Stomach (tissue), 8 donors: ENCODE measurements at regions not wholly inside any gene's neighbourhood (a gene's known extent, or its start where the extent isn't known, plus 50 kb on each side); places are given as distances from the start of the nearest gene placed in this dataset.
A peak's percentile ranks its signal among the peaks of the same experiment; 100 is the strongest.

Experiments used
- DNase-seq, 2 donors: peaks; one replicate each; pipeline versions ENCODE4 v3.0.0 to v3.0.0-alpha.2; 2013 to 2019
- H3K27ac ChIP-seq, 5 donors: fragments of 200-600 bp in 4 of 5; sonication (generic) in 4 of 5; one replicate each; pipeline ENCODE4 v1.5.1; 2013 to 2019; ENCODE audit warnings: mild to moderate bottlenecking in 1 of 5, moderate library complexity in 1 of 5
- H3K27me3 ChIP-seq, 3 donors: fragments of 200-600 bp; sonication (generic); one replicate each; pipeline ENCODE4 v1.5.1; 2017 to 2019; ENCODE audit warnings: mixed run types in 1 of 3
- H3K36me3 ChIP-seq, 4 donors: fragments of 200-600 bp; sonication (generic); 1 replicate in 3 of 4; 2 replicates in 1 of 4; pipeline ENCODE4 v1.5.1; 2016 to 2019
- H3K4me1 ChIP-seq, 4 donors: fragments of 200-600 bp; sonication (generic); one replicate each; pipeline ENCODE4 v1.5.1; 2016 to 2019
- H3K4me3 ChIP-seq, 4 donors: fragments of 200-600 bp; sonication (generic) in 3 of 4; one replicate each; pipeline ENCODE4 v1.5.1; 2016 to 2019; ENCODE audit warnings: mild to moderate bottlenecking in 1 of 4
- H3K9me3 ChIP-seq, 4 donors: fragments of 200-600 bp; sonication (generic); one replicate each; pipeline ENCODE4 v1.5.1; 2016 to 2019
- EP300 ChIP-seq: sonication (generic); formaldehyde crosslinking; IDR thresholded peaks from one replicate; pipeline ENCODE4 v1.6.1; 2017; ENCODE audit warnings: antibody characterized with exemption
- POLR2A ChIP-seq, 4 donors: fragments of 450-650 bp; IDR thresholded peaks; one replicate each; pipeline ENCODE4 v1.6.1; 2016; ENCODE audit warnings: antibody characterized with exemption in 4 of 4, control low read depth in 2 of 4, mild to moderate bottlenecking in 1 of 4, moderate library complexity in 1 of 4
- POLR2AphosphoS5 ChIP-seq, 3 donors: sonication (generic); formaldehyde crosslinking; IDR thresholded peaks; one replicate each; pipeline ENCODE4 v1.6.1; 2016; ENCODE audit warnings: antibody characterized with exemption in 3 of 3
- WGBS, 5 donors: extraction: QIAGEN DNeasy Blood & Tissue Kit in 3 of 5; methylation state at CpG; one replicate each; pipeline versions ENCODE4 v1.1.5 to v1.1.7; 2013 to 2018; 5-methylcytosine and 5-hydroxymethylcytosine counted together
- intact Hi-C: fragments of 100-400 bp; cut with DNase I; formaldehyde crosslinking; loops from one replicate; pipeline ENCODE4 v1.15.1; 2023; ENCODE audit warnings: low total_unique reads
- TF ChIP-seq, protein P1 (sequence below), 7 experiments: fragments of 450-650 bp in 4 of 7; fragments of 200-600 bp in 3 of 7; sonication (generic) in 3 of 7; IDR thresholded peaks; one replicate each; pipeline ENCODE4 v1.5.1; 2016 to 2019; ENCODE audit warnings: antibody characterized with exemption in 7 of 7, control low read depth in 2 of 7, mild to moderate bottlenecking in 1 of 7
- donor health status: healthy with polysubstance abuse.
- donor health status: Bipolar disorder and iron deficiency.
- donor health status: healthy.

DNA sequence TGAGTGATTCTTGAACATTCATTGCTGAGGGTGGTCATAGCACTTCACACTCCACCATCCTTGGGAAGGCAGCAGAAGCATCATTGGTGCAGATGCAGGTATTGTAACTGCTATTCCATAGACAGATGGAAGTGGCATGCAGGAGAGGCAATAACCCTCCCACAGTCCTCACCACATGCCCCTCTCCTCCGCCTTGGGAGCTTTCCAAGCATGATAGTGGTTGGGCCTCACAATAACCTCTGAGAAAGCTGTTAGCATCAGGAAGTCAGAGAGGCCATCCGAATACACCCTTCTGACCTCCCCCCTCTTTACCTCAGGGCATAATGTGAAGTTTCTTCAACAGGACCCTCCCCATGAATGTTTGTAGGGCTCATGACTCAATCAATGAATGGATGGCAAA lies 177.9 kb downstream of the KATNAL1 start:
- Histone ChIP-seq H3K4me1 (peaks cover 42 to 65% (median 51%) of the 10 kb centered on the region in 4 donors), H3K27ac (no peak overlapping the region), H3K36me3 (no peaks in the 10 kb centered on the region), H3K9me3 (no peaks in the 10 kb centered on the region), H3K4me3 (no peak overlapping the region), H3K27me3 (no peaks in the 10 kb centered on the region)
- TF ChIP-seq, protein P1, sequence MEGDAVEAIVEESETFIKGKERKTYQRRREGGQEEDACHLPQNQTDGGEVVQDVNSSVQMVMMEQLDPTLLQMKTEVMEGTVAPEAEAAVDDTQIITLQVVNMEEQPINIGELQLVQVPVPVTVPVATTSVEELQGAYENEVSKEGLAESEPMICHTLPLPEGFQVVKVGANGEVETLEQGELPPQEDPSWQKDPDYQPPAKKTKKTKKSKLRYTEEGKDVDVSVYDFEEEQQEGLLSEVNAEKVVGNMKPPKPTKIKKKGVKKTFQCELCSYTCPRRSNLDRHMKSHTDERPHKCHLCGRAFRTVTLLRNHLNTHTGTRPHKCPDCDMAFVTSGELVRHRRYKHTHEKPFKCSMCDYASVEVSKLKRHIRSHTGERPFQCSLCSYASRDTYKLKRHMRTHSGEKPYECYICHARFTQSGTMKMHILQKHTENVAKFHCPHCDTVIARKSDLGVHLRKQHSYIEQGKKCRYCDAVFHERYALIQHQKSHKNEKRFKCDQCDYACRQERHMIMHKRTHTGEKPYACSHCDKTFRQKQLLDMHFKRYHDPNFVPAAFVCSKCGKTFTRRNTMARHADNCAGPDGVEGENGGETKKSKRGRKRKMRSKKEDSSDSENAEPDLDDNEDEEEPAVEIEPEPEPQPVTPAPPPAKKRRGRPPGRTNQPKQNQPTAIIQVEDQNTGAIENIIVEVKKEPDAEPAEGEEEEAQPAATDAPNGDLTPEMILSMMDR (IDR thresholded peaks at IDR 0.05), result no peak
- 92 to 100% (median 96%) methylated on average over 2 of the region's 2 CpGs for WGBS, 5 donors
- DNase-seq, result no peak
- intact Hi-C loops, result no loop called here

DNA sequence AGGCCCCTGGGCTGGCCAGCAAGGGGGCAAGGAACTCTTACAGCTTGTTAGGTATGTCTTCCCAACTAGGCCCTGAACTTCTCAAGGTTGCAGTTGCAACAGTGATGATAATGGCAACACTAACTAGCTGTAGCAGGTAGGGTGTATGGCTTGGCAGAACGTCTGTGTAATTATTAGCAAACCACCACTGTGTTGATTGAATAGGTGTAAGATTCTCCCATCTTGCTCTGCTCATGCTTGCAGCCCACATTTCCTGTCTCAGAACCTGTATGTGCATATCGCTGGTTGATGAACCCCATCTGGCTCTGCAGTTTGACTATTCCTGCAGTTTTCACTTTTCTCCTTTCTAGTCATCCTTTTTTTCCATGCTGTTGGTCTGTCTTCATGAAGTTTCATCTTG lies 178.8 kb downstream of the KATNAL1 start:
- DNase-seq, result no peak
- H3K36me3 ChIP-seq, result no peaks in the 10 kb centered on the region
- peak overlapping the region in 1 of 5 donors; percentile 76 for H3K27ac ChIP-seq
- H3K27me3 ChIP-seq, result no peaks in the 10 kb centered on the region
- intact Hi-C loops, result no loop called here
- 54 to 80% (median 62%) methylated on average over 2 of the region's 2 CpGs for WGBS, 5 donors
- no peak for TF ChIP-seq POLR2A (IDR thresholded peaks at IDR 0.05)
- TF ChIP-seq POLR2AphosphoS5 (IDR thresholded peaks at IDR 0.05), result no peak
- no peak for TF ChIP-seq EP300
- TF ChIP-seq, protein P1 (IDR thresholded peaks at IDR 0.05), result no peak
- H3K4me1 ChIP-seq, result peaks cover 38 to 60% (median 49%) of the 10 kb centered on the region in 4 donors
- H3K4me3 ChIP-seq, result no peak overlapping the region
- H3K9me3 ChIP-seq, result no peaks in the 10 kb centered on the region

DNA sequence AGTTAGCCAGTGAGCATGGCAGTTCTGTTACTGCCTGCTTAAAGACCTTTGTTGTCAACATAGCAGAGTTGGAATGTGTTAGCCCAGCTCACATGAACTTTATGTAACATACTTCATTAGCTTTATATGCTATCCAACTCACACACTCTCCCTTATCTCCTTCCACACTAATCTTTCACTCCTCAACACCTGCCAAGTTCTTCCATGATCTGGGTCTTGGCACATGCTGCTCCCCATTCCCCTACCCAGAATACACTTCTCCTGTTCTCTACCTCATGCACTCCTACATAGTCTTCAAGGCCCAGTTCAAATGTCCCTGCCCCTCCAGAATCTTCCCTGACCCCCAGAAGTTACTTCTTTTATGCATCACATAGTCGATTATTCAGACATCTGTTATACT lies 179.3 kb downstream of the KATNAL1 start:
- H3K4me1 ChIP-seq, result peaks cover 33 to 55% (median 44%) of the 10 kb centered on the region in 4 donors
- intact Hi-C loops, result no loop called here
- no peak overlapping the region for H3K4me3 ChIP-seq
- H3K9me3 ChIP-seq, result no peaks in the 10 kb centered on the region
- peak in 1 of 2 donors; percentile 64 for DNase-seq
- H3K27ac ChIP-seq, result peak overlapping the region; percentile 36 to 84 (median 76)
- no peaks in the 10 kb centered on the region for H3K36me3 ChIP-seq
- TF ChIP-seq EP300, result no peak
- TF ChIP-seq, protein P1 (IDR thresholded peaks at IDR 0.05), result no peak
- TF ChIP-seq POLR2A (IDR thresholded peaks at IDR 0.05), result no peak
- peak; percentile 5 to 68 (median 61) for TF ChIP-seq POLR2AphosphoS5 (IDR thresholded peaks at IDR 0.05)
- 56 to 93% (median 74%) methylated on average over 1 of the region's 1 CpG for WGBS, 5 donors
- no peaks in the 10 kb centered on the region for H3K27me3 ChIP-seq

DNA sequence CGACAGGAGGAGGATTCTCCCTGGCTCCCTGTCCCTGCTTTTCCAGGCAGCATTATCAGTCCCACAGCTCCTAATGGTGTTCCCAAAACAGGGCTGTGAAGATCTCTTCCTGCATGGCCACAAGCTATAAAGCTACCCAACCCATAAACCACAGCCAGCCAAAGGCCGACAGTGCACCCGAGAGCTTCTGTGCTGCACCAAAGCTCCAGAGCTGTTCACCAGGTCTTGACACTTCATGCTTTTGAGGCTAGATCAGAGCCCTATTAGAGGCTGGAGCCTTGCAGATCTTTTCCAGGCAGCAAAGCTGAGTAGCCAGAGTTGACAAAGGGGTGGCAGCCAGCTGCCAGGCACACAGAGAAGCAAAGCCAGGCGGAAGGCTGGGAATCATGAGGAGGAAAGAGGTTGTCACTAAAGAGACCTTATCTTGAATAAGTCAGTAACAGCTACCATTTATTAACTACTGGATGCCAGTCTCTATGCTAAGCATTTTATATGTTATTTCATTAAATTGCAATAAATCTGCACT lies 180.4 kb downstream of the KATNAL1 start:
- Histone ChIP-seq H3K27ac (peak overlapping the region; percentile 36 to 84 (median 72)), H3K4me1 (peaks cover 23 to 45% (median 37%) of the 10 kb centered on the region in 4 donors), H3K4me3 (no peak overlapping the region), H3K9me3 (no peaks in the 10 kb centered on the region), H3K36me3 (no peaks in the 10 kb centered on the region), H3K27me3 (no peaks in the 10 kb centered on the region)
- intact Hi-C loops, result no loop called here
- peak in 1 of 2 donors; percentile 71 for DNase-seq
- TF ChIP-seq POLR2A (IDR thresholded peaks at IDR 0.05) (no peak), EP300 (no peak), POLR2AphosphoS5 (IDR thresholded peaks at IDR 0.05) (peak in 2 of 3 donors; percentile 45 to 59)
- TF ChIP-seq, protein P1 (IDR thresholded peaks at IDR 0.05), result no peak
- WGBS, 5 donors, result 41 to 68% (median 60%) methylated on average over 4 of the region's 4 CpGs
